GM12892 (cell line): ENCODE measurements at regions not wholly inside any gene's neighbourhood (a gene's known extent, or its start where the extent isn't known, plus 50 kb on each side); places are given as distances from the start of the nearest gene placed in this dataset.

Source experiments
- POLR2A ChIP-seq: IDR thresholded peaks from 2 replicates; pipeline ENCODE4 v1.6.1; 2011; ENCODE audit warnings: low read depth, low read length, control low read depth
- POLR2AphosphoS5 ChIP-seq: IDR thresholded peaks from 2 replicates; pipeline ENCODE4 v1.6.1; 2011; ENCODE audit warnings: low read depth, low read length, control low read depth
- TAF1 ChIP-seq: IDR thresholded peaks from 2 replicates; pipeline ENCODE4 v1.6.1; 2011; ENCODE audit warnings: low read depth, mild to moderate bottlenecking, control low read depth, low read length, borderline replicate concordance

- no peak for TF ChIP-seq POLR2AphosphoS5
- TF ChIP-seq POLR2A = no peak
- no peak for TF ChIP-seq TAF1
Measured at GRCh38 chr6:160818934-160819333, 116.9 kb downstream of the PLG start.
